HUES64 (cell line): ENCODE measurements at regions not wholly inside any gene's neighbourhood (a gene's known extent, or its start where the extent isn't known, plus 50 kb on each side); places are given as distances from the start of the nearest gene placed in this dataset.

Source experiments
- H3K27ac ChIP-seq: 2 replicates; pipeline ENCODE4 v1.7.0; 2013; ENCODE audit warnings: low read depth, low read length, inconsistent platforms
- H3K27me3 ChIP-seq: 2 replicates; pipeline ENCODE4 v1.6.1; 2013; ENCODE audit warnings: mild to moderate bottlenecking, low read length; ENCODE audit not compliant: insufficient read depth
- H3K36me3 ChIP-seq: 2 replicates; pipeline ENCODE4 v1.6.1; 2013; ENCODE audit warnings: mild to moderate bottlenecking, low read length; ENCODE audit not compliant: insufficient read depth
- H3K4me1 ChIP-seq: 2 replicates; pipeline ENCODE4 v1.6.1; 2013; ENCODE audit warnings: mild to moderate bottlenecking, low read length, moderate library complexity; ENCODE audit not compliant: insufficient read depth
- H3K4me3 ChIP-seq: 2 replicates; pipeline ENCODE4 v1.5.1; 2013; ENCODE audit warnings: mild to moderate bottlenecking, low read length, moderate library complexity
- H3K9ac ChIP-seq: 2 replicates; pipeline ENCODE4 v1.6.1; 2013; ENCODE audit warnings: mild to moderate bottlenecking, low read depth, low read length
- H3K9me3 ChIP-seq: 2 replicates; pipeline ENCODE4 v1.6.1; 2013; ENCODE audit warnings: low read depth, low read length; ENCODE audit not compliant: insufficient read depth
- WGBS: fragments of 150-250, 120-280 bp; methylation state at CpG from one replicate; pipeline ENCODE4 v1.1.7; 2013; ENCODE audit warnings: missing lambda C conversion rate; 5-methylcytosine and 5-hydroxymethylcytosine counted together

DNA sequence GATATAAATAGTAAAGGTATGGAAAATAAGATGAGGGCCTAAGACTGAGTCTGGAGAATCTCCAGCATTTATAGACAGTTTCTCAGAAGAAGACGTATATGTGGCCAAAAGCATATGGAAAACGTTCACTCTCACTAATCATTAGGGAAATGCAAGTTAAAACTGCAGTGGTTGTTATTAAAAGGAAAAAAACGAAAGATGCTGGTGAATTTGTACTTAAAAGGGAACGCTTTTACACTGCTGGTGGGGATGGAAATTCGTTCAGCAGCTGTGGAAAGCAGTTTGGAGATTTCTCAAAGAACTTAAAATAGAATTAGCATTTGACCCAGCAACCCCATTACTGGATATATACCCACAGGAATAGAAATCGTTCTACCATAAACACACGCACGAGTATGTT lies 180.5 kb upstream of the CADM1 start:
- 77% methylated on average over 8 of the region's 8 CpGs for WGBS

DNA sequence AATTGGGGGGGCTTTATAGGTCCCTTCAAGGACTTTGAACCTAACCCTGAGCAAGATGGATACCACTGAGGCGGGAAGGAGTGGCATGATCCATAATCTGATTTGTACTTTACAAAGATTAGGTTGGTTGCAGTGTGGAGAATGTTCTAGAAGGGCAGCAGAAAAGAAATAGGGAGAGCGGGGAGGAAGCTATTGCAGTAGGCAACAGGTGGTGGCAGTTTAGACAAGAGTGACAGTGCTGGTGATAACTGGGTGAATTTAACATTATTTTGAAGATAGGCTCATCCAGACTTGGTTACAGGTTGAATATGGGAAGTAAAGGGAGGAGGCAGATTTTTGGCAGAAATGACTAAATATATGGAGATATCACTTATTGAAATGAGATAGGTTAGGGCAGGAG lies 179.9 kb upstream of the CADM1 start:
- Histone ChIP-seq H3K9me3 (no peaks in the 10 kb centered on the region), H3K9ac (no peak overlapping the region), H3K4me1 (no peaks in the 10 kb centered on the region; the same call in 1 of the 2 replicates), H3K4me3 (no peak overlapping the region), H3K36me3 (no peaks in the 10 kb centered on the region), H3K27ac (no peak overlapping the region), H3K27me3 (peaks cover 3% of the 10 kb centered on the region; the same call in 1 of the 2 replicates)
- 94% methylated on average over 2 of the region's 2 CpGs for WGBS

More for the DNA sequence above, 180.5 kb upstream of the CADM1 start:
- Histone ChIP-seq H3K9ac (no peak overlapping the region), H3K36me3 (no peaks in the 10 kb centered on the region), H3K27me3 (peaks cover 5% of the 10 kb centered on the region; the same call in 1 of the 2 replicates), H3K27ac (no peak overlapping the region), H3K4me1 (no peaks in the 10 kb centered on the region; the same call in 1 of the 2 replicates), H3K4me3 (no peak overlapping the region), H3K9me3 (no peaks in the 10 kb centered on the region)

DNA sequence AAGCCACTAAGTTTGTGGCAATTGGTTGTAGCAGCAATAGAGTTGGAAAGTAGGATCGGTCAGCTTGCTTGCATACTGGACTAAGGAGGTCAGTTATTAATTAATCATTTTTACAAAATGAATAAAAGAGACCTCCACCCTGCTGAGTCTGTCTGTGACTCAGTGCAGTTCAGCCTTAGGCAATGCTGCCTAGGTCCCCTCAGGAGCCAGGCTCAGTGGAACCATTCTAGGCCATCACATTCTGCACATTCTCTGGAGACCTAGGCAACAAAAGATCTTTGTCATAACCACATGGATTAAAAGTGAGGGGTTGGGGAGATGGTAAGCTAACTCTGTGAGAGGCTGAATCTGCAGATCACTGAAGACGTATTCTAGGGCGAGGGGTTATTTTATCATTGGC lies 178.7 kb upstream of the CADM1 start:
- peaks cover 3% of the 10 kb centered on the region; the same call in 1 of the 2 replicates for H3K27me3 ChIP-seq
- H3K27ac ChIP-seq, result no peak overlapping the region
- no peaks in the 10 kb centered on the region for H3K36me3 ChIP-seq
- no peaks in the 10 kb centered on the region for H3K9me3 ChIP-seq
- H3K4me1 ChIP-seq, result no peaks in the 10 kb centered on the region; the same call in 1 of the 2 replicates
- H3K4me3 ChIP-seq, result no peak overlapping the region
- no peak overlapping the region for H3K9ac ChIP-seq
- WGBS, result 79% methylated on average over 3 of the region's 3 CpGs

DNA sequence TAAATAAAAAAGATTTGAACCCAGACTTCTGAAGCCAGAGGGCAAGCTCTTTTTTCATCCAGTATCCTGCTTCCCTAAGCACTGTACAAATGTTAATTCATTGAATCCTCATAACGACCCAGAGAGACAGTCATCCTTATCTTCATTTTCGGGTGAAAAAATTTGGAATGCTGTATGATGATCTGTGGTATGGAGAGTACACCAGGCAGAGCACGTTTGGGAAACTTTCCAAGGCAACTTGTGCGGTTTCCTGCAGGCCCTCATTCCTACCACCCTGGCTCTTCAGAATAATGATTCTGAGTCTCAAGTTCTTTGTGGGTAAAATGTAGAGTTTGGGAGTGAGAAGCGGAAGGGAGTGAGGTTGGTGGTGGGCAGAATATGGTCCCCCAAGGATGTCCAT lies 177.9 kb upstream of the CADM1 start:
- Histone ChIP-seq H3K9ac (no peak overlapping the region), H3K4me1 (no peaks in the 10 kb centered on the region; the same call in 1 of the 2 replicates), H3K27ac (no peak overlapping the region), H3K27me3 (peaks cover 3% of the 10 kb centered on the region; the same call in 1 of the 2 replicates), H3K4me3 (no peak overlapping the region), H3K36me3 (no peaks in the 10 kb centered on the region), H3K9me3 (no peaks in the 10 kb centered on the region)
- 89% methylated on average over 5 of the region's 5 CpGs for WGBS

DNA sequence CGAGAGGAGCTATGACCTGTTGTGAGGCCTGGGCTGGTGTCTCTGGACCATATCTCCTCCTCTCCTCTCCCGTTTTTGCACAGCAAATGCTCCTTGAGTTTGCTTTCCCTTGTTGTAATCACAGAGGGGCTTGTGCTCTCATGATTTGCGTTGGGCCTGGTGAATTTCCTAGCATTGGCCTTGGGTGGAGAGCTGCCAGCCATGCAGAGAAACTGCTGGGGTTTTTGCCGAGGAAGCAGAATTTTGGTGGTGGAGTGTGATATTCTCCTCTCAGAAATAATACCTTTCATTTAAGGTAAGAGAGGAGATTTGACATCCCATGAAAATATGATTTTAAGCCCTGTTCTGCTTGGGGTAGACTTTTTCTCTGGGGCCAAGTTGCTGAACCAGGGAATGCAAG lies 175.7 kb upstream of the CADM1 start:
- H3K27ac ChIP-seq, result no peak overlapping the region
- WGBS, result 91% methylated on average over 3 of the region's 4 CpGs
- no peak overlapping the region for H3K4me3 ChIP-seq
- no peaks in the 10 kb centered on the region for H3K9me3 ChIP-seq
- H3K9ac ChIP-seq, result no peak overlapping the region
- no peaks in the 10 kb centered on the region for H3K27me3 ChIP-seq
- no peaks in the 10 kb centered on the region for H3K36me3 ChIP-seq
- peaks cover 4% of the 10 kb centered on the region; the same call in 1 of the 2 replicates for H3K4me1 ChIP-seq

DNA sequence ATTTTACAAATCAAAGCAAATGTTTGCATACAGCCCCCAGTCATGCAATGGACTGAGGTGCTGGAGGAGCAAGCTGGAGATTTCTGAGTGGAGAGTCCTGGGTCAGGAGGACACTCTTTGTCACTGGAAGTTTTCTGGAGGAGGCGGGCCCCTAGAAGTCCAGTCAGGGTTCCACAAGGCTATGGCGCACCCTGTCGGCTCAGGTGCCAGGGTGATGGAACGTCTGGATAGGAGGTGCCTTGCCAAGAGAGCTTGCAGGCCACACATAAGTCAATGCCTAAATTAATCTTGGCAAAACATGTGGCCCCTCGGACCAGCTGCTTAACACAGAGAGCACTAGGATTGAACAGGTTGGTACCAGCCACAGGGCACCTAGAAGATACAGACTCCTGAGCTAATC lies 174.7 kb upstream of the CADM1 start:
- WGBS, result 73% methylated on average over 5 of the region's 5 CpGs
- no peaks in the 10 kb centered on the region for H3K27me3 ChIP-seq
- H3K27ac ChIP-seq, result no peak overlapping the region
- H3K36me3 ChIP-seq, result no peaks in the 10 kb centered on the region
- H3K4me3 ChIP-seq, result no peak overlapping the region
- peaks cover 9% of the 10 kb centered on the region; the same call in 1 of the 2 replicates for H3K4me1 ChIP-seq
- H3K9ac ChIP-seq, result no peak overlapping the region
- H3K9me3 ChIP-seq, result no peaks in the 10 kb centered on the region

DNA sequence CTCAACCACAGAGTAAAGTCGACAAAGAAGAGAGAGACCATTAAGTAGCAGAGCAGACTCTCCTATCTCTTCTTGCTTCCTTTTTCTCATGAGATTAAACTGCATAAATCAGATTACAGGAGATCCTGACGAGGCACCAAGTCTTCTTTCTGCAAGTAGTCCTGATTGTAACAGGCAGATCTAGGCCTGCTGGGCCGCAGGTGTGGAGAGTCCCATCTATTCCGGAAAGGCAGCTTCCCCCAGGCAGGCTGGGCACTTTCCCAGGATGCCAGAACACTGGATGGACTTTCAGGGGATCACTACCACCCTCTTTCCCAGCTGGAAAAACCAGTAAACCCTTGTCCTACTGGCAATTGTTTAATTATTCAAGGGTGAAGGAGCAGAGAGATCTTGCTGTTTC lies 173.0 kb upstream of the CADM1 start:
- Histone ChIP-seq H3K9me3 (no peaks in the 10 kb centered on the region), H3K9ac (no peak overlapping the region), H3K4me1 (peaks cover 9% of the 10 kb centered on the region; the same call in 1 of the 2 replicates), H3K27me3 (no peaks in the 10 kb centered on the region), H3K36me3 (no peaks in the 10 kb centered on the region), H3K27ac (no peak overlapping the region), H3K4me3 (no peak overlapping the region)
- WGBS, result 91% methylated on average over 4 of the region's 4 CpGs

DNA sequence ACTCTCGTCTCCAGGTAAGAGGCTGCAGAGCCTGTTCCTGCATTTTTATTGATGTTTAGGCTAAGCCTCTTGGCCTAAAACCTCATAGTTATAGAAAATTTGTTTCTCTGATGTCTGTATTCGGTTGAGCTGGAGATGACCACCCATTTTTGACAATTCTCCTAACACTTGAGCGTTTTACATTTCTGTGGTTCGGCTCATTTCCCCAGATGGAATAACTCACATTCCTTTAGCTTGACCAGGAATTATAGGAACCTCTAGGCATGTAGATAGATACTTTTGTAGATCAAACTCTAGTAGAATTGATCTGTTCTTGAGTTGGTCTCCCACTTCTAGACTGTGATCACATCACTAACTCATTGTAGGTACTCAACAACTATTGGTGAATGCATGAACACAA lies 172.6 kb upstream of the CADM1 start:
- Histone ChIP-seq H3K36me3 (no peaks in the 10 kb centered on the region), H3K9me3 (no peaks in the 10 kb centered on the region), H3K4me3 (no peak overlapping the region), H3K27ac (no peak overlapping the region), H3K27me3 (no peaks in the 10 kb centered on the region), H3K4me1 (peaks cover 9% of the 10 kb centered on the region; the same call in 1 of the 2 replicates), H3K9ac (no peak overlapping the region)
- 91% methylated on average over 4 of the region's 4 CpGs for WGBS

DNA sequence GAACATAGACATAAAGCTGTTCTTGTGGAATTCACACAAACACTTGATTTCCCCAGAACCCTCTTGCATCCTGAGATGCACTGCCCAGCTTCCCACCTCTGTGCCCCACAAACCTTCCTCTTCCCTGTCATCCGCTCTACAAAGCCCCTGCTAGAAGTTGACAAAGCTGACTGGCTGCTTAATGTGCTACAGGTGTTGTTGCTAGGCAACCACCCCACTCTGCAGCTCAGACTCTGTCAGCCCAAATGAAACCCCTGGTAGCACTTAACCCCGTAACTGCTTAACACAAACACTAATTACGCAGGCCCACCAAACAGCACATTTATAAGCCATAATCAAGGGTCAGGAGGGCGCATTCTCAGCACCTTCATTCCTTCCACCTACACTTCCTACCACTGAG lies 172.0 kb upstream of the CADM1 start:
- Histone ChIP-seq H3K9me3 (no peaks in the 10 kb centered on the region), H3K27me3 (no peaks in the 10 kb centered on the region), H3K4me3 (no peak overlapping the region), H3K27ac (no peak overlapping the region), H3K4me1 (peaks cover 9% of the 10 kb centered on the region; the same call in 1 of the 2 replicates), H3K36me3 (no peaks in the 10 kb centered on the region), H3K9ac (no peak overlapping the region)
- 81% methylated on average over 4 of the region's 4 CpGs for WGBS

DNA sequence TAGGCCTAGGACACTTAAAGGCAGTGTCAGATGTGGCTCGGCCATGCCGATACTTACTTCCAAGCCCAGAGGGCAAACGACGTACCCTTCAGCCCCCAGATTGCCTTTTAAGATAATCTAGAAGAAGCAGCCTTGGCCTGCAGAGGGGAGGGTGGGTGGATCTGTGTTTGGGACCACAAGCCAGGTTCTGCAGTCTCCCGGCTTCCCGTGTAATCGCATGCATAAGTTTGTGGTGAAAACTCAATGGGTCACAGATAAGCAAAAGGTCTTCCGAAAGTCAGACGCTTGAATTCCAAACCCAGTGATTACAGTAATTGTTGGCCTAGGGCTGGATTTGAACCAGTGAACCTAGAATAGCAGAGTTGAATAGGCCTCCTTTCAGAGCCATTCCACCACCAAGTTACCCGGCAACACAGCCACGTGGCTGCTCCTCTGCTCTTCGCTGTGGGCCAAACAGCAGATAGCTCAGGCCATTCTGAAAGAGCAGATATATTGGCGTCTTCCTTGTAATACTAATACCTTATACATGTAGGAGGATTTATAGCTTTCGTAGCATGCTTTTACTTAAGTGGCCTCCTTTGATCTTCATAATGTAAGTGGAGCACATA lies 170.8 kb upstream of the CADM1 start:
- Histone ChIP-seq H3K4me3 (no peak overlapping the region), H3K4me1 (peaks cover 9% of the 10 kb centered on the region; the same call in 1 of the 2 replicates), H3K9ac (no peak overlapping the region), H3K9me3 (no peaks in the 10 kb centered on the region), H3K27me3 (0 out of 2 replicates have a peak, but pooled peaks cover 1% of the 10 kb centered on the region), H3K36me3 (no peaks in the 10 kb centered on the region), H3K27ac (no peak overlapping the region)
- WGBS, result 88% methylated on average over 12 of the region's 14 CpGs

DNA sequence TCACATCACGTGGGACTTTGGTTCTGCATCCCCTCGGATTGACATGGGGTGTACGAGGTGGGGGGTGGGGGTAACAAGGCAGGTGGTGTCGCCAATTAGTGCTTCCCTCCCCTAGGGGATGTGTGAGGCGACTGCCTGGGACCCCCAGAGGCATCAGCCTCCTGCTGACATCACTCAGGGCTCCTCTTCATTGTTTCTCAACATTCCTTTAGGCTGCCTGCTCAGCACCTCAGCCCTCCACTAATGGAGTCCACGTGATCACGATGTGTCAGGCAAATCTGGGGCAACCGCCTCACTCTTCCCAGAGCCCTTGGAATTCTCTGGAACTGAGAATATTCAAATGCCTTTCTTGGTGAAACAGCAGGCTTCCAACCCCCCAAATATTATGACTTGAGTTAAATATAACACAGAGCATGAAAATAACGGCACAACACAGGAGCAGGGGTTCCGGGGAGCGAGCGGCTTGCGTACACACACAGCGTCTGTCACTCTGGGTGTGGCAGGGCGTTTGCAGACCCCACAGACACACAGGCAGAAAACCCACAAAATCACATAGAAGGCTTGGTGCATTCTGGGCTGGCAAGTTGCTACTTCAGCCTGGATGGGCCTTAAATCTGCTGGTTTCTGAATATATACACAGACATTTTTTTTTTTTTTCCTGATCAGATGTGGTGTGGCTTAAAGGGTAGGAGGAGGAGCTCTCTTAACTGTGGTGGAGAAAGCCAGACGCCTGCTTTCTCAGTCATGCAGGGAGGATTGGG lies 170.1 kb upstream of the CADM1 start:
- 0 out of 2 replicates have a peak, but pooled peaks cover 3% of the 10 kb centered on the region for H3K27me3 ChIP-seq
- H3K9me3 ChIP-seq, result no peaks in the 10 kb centered on the region
- 76% methylated on average over 15 of the region's 16 CpGs for WGBS
- H3K36me3 ChIP-seq, result no peaks in the 10 kb centered on the region
- no peak overlapping the region for H3K4me3 ChIP-seq
- 0 out of 2 replicates have a peak overlapping the region, but pooled peaks have one; percentile 6 for H3K27ac ChIP-seq
- peaks cover 9% of the 10 kb centered on the region; the same call in 1 of the 2 replicates for H3K4me1 ChIP-seq
- no peak overlapping the region for H3K9ac ChIP-seq
